ENCODE measurements at regions not wholly inside any gene's neighbourhood (a gene's known extent, or its start where the extent isn't known, plus 50 kb on each side); places are given as distances from the start of the nearest gene placed in this dataset.

DNA sequence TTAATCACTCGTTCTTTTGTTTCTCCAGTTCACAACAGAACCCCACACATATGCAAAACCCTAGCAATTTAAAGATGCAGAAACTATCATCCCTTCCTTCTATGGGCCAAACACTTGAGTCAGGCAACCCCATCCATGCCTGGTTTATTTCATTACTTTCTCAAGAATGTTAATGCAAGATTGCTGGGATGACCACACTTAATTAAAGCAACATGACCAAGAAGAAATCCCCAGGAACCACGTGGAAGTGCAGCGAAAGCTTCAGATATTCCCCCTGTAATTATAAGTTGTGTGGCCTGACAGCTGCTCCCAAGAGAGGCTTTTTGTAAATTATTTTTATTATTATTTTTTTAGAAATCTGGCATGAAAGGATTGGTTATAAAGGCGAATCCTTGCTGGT lies 246.2 kb upstream of the ID2 start:
- TF ChIP-seq, protein P1, sequence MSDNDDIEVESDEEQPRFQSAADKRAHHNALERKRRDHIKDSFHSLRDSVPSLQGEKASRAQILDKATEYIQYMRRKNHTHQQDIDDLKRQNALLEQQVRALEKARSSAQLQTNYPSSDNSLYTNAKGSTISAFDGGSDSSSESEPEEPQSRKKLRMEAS (IDR thresholded peaks at IDR 0.05), result no peak
- no peak for TF ChIP-seq CEBPB (IDR thresholded peaks at IDR 0.05)
- TF ChIP-seq YY1 (IDR thresholded peaks at IDR 0.05; ENCODE audit: low read depth), result no peak
- TF ChIP-seq, protein P2, sequence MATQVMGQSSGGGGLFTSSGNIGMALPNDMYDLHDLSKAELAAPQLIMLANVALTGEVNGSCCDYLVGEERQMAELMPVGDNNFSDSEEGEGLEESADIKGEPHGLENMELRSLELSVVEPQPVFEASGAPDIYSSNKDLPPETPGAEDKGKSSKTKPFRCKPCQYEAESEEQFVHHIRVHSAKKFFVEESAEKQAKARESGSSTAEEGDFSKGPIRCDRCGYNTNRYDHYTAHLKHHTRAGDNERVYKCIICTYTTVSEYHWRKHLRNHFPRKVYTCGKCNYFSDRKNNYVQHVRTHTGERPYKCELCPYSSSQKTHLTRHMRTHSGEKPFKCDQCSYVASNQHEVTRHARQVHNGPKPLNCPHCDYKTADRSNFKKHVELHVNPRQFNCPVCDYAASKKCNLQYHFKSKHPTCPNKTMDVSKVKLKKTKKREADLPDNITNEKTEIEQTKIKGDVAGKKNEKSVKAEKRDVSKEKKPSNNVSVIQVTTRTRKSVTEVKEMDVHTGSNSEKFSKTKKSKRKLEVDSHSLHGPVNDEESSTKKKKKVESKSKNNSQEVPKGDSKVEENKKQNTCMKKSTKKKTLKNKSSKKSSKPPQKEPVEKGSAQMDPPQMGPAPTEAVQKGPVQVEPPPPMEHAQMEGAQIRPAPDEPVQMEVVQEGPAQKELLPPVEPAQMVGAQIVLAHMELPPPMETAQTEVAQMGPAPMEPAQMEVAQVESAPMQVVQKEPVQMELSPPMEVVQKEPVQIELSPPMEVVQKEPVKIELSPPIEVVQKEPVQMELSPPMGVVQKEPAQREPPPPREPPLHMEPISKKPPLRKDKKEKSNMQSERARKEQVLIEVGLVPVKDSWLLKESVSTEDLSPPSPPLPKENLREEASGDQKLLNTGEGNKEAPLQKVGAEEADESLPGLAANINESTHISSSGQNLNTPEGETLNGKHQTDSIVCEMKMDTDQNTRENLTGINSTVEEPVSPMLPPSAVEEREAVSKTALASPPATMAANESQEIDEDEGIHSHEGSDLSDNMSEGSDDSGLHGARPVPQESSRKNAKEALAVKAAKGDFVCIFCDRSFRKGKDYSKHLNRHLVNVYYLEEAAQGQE (IDR thresholded peaks at IDR 0.05; ENCODE audit: low read depth), result no peak
- TF ChIP-seq TAF1 (IDR thresholded peaks at IDR 0.05; ENCODE audit: low read depth), result no peak
- no peak for TF ChIP-seq ZBTB7A (IDR thresholded peaks at IDR 0.05; ENCODE audit: low read depth)
- TF ChIP-seq, protein P3, sequence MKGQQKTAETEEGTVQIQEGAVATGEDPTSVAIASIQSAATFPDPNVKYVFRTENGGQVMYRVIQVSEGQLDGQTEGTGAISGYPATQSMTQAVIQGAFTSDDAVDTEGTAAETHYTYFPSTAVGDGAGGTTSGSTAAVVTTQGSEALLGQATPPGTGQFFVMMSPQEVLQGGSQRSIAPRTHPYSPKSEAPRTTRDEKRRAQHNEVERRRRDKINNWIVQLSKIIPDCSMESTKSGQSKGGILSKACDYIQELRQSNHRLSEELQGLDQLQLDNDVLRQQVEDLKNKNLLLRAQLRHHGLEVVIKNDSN (IDR thresholded peaks at IDR 0.05), result no peak
- TF ChIP-seq FOXM1 (IDR thresholded peaks at IDR 0.05; ENCODE audit: borderline replicate concordance, low read depth), result no peak
- no peak for TF ChIP-seq TEAD4 (IDR thresholded peaks at IDR 0.05)
- TF ChIP-seq EP300 (IDR thresholded peaks at IDR 0.05; ENCODE audit: borderline replicate concordance), result no peak
